CD14-positive monocyte (primary cell): ENCODE measurements at regions not wholly inside any gene's neighbourhood (a gene's known extent, or its start where the extent isn't known, plus 50 kb on each side); places are given as distances from the start of the nearest gene placed in this dataset.

Experiments
- DNase-seq, 3 donors: peaks; one replicate each; pipeline ENCODE4 v3.0.0-alpha.2; 2011 to 2022
- H2AFZ ChIP-seq: 2 replicates; pipeline ENCODE4 v1.6.0; 2012; ENCODE audit warnings: mild to moderate bottlenecking, low read depth, low read length, inconsistent platforms; ENCODE audit not compliant: insufficient read depth, poor library complexity, severe bottlenecking
- H3K27ac ChIP-seq, 2 donors: 1 replicate in 1 of 2; 2 replicates in 1 of 2; pipeline ENCODE4 v1.5.1; 2012 to 2013; ENCODE audit warnings: low read length in 2 of 2, control low read depth in 1 of 2, inconsistent platforms in 1 of 2, low read depth in 1 of 2, mild to moderate bottlenecking in 1 of 2
- H3K27me3 ChIP-seq, 2 donors: one replicate each; pipeline versions ENCODE4 v1.6.0 to v1.6.1; 2011 to 2013; ENCODE audit warnings: low read length in 2 of 2; ENCODE audit not compliant: control insufficient read depth in 2 of 2, insufficient read depth in 2 of 2
- H3K36me3 ChIP-seq, 2 donors: replicated peaks in 1 of 2; 1 replicate in 1 of 2; 2 replicates in 1 of 2; pipeline versions ENCODE4 v1.5.1 to v1.6.1; 2012 to 2013; ENCODE audit warnings: low read length in 2 of 2, control low read depth in 1 of 2, inconsistent platforms in 1 of 2, mild to moderate bottlenecking in 1 of 2; ENCODE audit not compliant: insufficient read depth in 2 of 2, control insufficient read depth in 1 of 2
- H3K4me1 ChIP-seq, 2 donors: 1 replicate in 1 of 2; 2 replicates in 1 of 2; pipeline versions ENCODE4 v1.5.1 to v1.6.1; 2012 to 2013; ENCODE audit warnings: low read length in 2 of 2, control low read depth in 1 of 2, inconsistent platforms in 1 of 2, mild to moderate bottlenecking in 1 of 2, moderate library complexity in 1 of 2; ENCODE audit not compliant: insufficient read depth in 2 of 2, control insufficient read depth in 1 of 2
- H3K4me2 ChIP-seq: replicated peaks from 2 replicates; pipeline ENCODE3; 2012; ENCODE audit warnings: low read length, moderate library complexity, mild to moderate bottlenecking; ENCODE audit not compliant: poor library complexity, severe bottlenecking; ENCODE audit errors: extremely low read depth
- H3K4me3 ChIP-seq, 3 experiments: fragments of 200-600 bp in 1 of 3; sonication (generic) in 1 of 3; replicated peaks in 1 of 3; 1 replicate in 2 of 3; 2 replicates in 1 of 3; pipeline ENCODE4 v1.5.1; 2011 to 2013; ENCODE audit warnings: low read length in 3 of 3, mild to moderate bottlenecking in 3 of 3, control low read depth in 2 of 3, low read depth in 2 of 3, inconsistent platforms in 1 of 3, moderate library complexity in 1 of 3
- H3K79me2 ChIP-seq: 2 replicates; pipeline ENCODE4 v1.6.0; 2012; ENCODE audit warnings: mild to moderate bottlenecking, control low read depth, inconsistent platforms, low read length, moderate library complexity; ENCODE audit not compliant: insufficient read depth
- H3K9ac ChIP-seq: 2 replicates; pipeline ENCODE4 v1.6.0; 2017; ENCODE audit warnings: low read length, mild to moderate bottlenecking; ENCODE audit not compliant: insufficient read depth, poor library complexity, severe bottlenecking
- H3K9me3 ChIP-seq, 2 donors: replicated peaks in 1 of 2; 1 replicate in 1 of 2; 2 replicates in 1 of 2; pipeline versions ENCODE4 v1.5.1 to v1.6.1; 2012 to 2013; ENCODE audit warnings: low read length in 2 of 2, control low read depth in 1 of 2; ENCODE audit not compliant: control insufficient read depth in 1 of 2, insufficient read depth in 1 of 2
- H4K20me1 ChIP-seq: 2 replicates; pipeline ENCODE4 v1.6.0; 2012; ENCODE audit warnings: mild to moderate bottlenecking, low read length, control low read depth, moderate library complexity; ENCODE audit not compliant: insufficient read depth
- H3K27ac Mint-ChIP-seq, 7 donors: one replicate each; pipeline ENCODE4 v1.8.0; 2020; ENCODE audit warnings: mild to moderate bottlenecking in 7 of 7, mixed read lengths in 7 of 7, moderate library complexity in 6 of 7, inconsistent platforms in 2 of 7
- H3K27me3 Mint-ChIP-seq, 3 donors: one replicate each; pipeline ENCODE4 v1.8.0; 2021 to 2022; ENCODE audit warnings: low read depth in 3 of 3, mild to moderate bottlenecking in 3 of 3, mixed read lengths in 3 of 3, moderate library complexity in 3 of 3, inconsistent platforms in 1 of 3
- H3K36me3 Mint-ChIP-seq, 2 donors: one replicate each; pipeline ENCODE4 v1.8.0; 2020; ENCODE audit warnings: mixed read lengths in 2 of 2, inconsistent platforms in 1 of 2, mild to moderate bottlenecking in 1 of 2
- H3K4me1 Mint-ChIP-seq: one replicate; pipeline ENCODE4 v1.8.0; 2020; ENCODE audit warnings: mild to moderate bottlenecking, mixed read lengths
- H3K4me3 Mint-ChIP-seq, 2 donors: one replicate each; pipeline ENCODE4 v1.8.0; 2020; ENCODE audit warnings: mild to moderate bottlenecking in 2 of 2, mixed read lengths in 2 of 2, moderate library complexity in 1 of 2
- H3K9me3 Mint-ChIP-seq, 7 donors: one replicate each; pipeline ENCODE4 v1.8.0; 2020 to 2022; ENCODE audit warnings: mixed read lengths in 7 of 7, mild to moderate bottlenecking in 6 of 7, moderate library complexity in 6 of 7, inconsistent platforms in 2 of 7
- WGBS: methylation state at CpG from one replicate; pipeline ENCODE4 v1.1.5; 2013; ENCODE audit warnings: missing lambda C conversion rate; ENCODE audit not compliant: insufficient coverage; 5-methylcytosine and 5-hydroxymethylcytosine counted together
- intact Hi-C, 2 donors: fragments of 100-400 bp; cut with micrococcal nuclease; formaldehyde crosslinking; loops; one replicate each; pipeline versions ENCODE4 v1.15.0 to v1.15.1; 2023
- TF ChIP-seq, protein P1 (sequence below): fragments of 200-600 bp; IDR thresholded peaks from one replicate; pipeline ENCODE4 v1.8.0; 2022; ENCODE audit warnings: antibody characterized with exemption, mild to moderate bottlenecking

DNA sequence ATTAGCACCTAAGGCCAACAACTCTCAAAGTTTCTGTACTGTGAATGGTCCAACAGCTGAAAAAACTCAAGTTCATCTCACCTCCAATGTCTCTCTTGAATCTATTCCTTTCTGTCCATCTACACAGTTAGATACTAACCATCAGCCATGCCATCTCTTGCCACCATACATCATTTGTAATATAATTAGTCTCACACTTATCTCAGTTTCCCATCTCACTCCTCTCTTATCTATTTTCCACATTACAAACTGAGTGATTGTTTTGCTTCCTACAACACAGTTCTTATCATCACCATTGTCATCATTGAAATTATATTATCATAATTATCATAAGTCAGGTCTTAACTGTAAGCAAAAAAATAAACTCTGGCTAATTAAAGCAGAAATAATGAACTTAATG lies 393.9 kb downstream of the PRELID2 start:
- Histone ChIP-seq H3K79me2 (no peaks in the 10 kb centered on the region), H2AFZ (no peak overlapping the region), H3K4me2 (no peak overlapping the region), H3K4me1 (no peaks in the 10 kb centered on the region), H3K9me3 (peaks cover 6 to 30% of the 10 kb centered on the region in 2 donors), H3K27me3 (no peaks in the 10 kb centered on the region), H3K27ac (no peak overlapping the region), H4K20me1 (no peaks in the 10 kb centered on the region), H3K9ac (no peak overlapping the region), H3K36me3 (no peaks in the 10 kb centered on the region), H3K4me3 (no peak overlapping the region)
- H3K4me1 Mint-ChIP-seq: no peaks in the 10 kb centered on the region
- H3K27ac Mint-ChIP-seq: no peak overlapping the region
- H3K27me3 Mint-ChIP-seq: no peaks in the 10 kb centered on the region
- DNase-seq: no peak
- H3K9me3 Mint-ChIP-seq: peaks cover 8 to 26% (median 14%) of the 10 kb centered on the region in 7 donors
- H3K4me3 Mint-ChIP-seq: no peak overlapping the region
- intact Hi-C loops: no loop called here
- TF ChIP-seq, protein P1, sequence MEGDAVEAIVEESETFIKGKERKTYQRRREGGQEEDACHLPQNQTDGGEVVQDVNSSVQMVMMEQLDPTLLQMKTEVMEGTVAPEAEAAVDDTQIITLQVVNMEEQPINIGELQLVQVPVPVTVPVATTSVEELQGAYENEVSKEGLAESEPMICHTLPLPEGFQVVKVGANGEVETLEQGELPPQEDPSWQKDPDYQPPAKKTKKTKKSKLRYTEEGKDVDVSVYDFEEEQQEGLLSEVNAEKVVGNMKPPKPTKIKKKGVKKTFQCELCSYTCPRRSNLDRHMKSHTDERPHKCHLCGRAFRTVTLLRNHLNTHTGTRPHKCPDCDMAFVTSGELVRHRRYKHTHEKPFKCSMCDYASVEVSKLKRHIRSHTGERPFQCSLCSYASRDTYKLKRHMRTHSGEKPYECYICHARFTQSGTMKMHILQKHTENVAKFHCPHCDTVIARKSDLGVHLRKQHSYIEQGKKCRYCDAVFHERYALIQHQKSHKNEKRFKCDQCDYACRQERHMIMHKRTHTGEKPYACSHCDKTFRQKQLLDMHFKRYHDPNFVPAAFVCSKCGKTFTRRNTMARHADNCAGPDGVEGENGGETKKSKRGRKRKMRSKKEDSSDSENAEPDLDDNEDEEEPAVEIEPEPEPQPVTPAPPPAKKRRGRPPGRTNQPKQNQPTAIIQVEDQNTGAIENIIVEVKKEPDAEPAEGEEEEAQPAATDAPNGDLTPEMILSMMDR: no peak
- H3K36me3 Mint-ChIP-seq: no peaks in the 10 kb centered on the region

DNA sequence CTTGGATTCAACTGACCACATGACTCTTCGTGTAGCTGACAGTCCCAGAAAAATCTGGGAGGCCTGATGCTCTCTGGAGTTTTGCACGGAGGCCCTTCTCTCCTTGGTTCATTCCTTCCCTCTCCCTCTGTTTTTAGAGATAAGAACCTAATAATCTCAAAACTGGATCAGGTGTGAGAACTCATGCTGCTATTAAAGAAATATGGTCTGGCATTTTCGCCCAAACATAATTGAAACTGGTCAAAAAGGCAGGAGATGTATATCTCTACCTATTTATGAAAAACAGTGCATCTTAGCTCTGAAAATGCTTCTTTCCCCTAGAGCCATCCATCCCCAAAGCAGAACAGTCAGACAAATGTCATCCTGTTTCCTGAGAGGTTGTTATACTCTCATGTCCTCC lies 397.5 kb downstream of the PRELID2 start:
- Histone ChIP-seq H3K27me3 (no peaks in the 10 kb centered on the region), H3K27ac (no peak overlapping the region), H3K36me3 (no peaks in the 10 kb centered on the region), H3K9me3 (peaks cover 4 to 26% of the 10 kb centered on the region in 2 donors), H3K9ac (no peak overlapping the region), H3K4me2 (no peak overlapping the region), H2AFZ (no peak overlapping the region), H3K79me2 (no peaks in the 10 kb centered on the region), H4K20me1 (no peaks in the 10 kb centered on the region), H3K4me3 (no peak overlapping the region), H3K4me1 (no peaks in the 10 kb centered on the region)
- 100% methylated on average over 1 of the region's 3 CpGs for WGBS
- TF ChIP-seq, protein P1: no peak
- Mint-ChIP-seq H3K27ac (no peak overlapping the region), H3K27me3 (no peaks in the 10 kb centered on the region), H3K9me3 (peaks cover 9 to 27% (median 13%) of the 10 kb centered on the region in 7 donors), H3K4me1 (no peaks in the 10 kb centered on the region), H3K36me3 (no peaks in the 10 kb centered on the region), H3K4me3 (no peak overlapping the region)
- intact Hi-C loops: no loop called here
- no peak for DNase-seq
